Islet of Langerhans (tissue), 1 donor: ENCODE measurements at regions not wholly inside any gene's neighbourhood (a gene's known extent, or its start where the extent isn't known, plus 50 kb on each side); places are given as distances from the start of the nearest gene placed in this dataset.

Experiments used
- FAIRE-seq: peaks from one replicate; lab custom pipeline; 2011; peaks lifted over from hg19 to GRCh38; lab: Jason Lieb, UNC

- FAIRE-seq = no peak
Measured at GRCh38 chr4:152094970-152095700, 334.3 kb upstream of the GATB start.

- FAIRE-seq = no peak
Measured at GRCh38 chr4:152091405-152091804, 330.6 kb upstream of the GATB start.

- no peak for FAIRE-seq
Measured at GRCh38 chr4:152090543-152090942, 329.7 kb upstream of the GATB start.

- no peak for FAIRE-seq
Measured at GRCh38 chr4:152089584-152089983, 328.8 kb upstream of the GATB start.

- FAIRE-seq = no peak
Measured at GRCh38 chr4:152087335-152087734, 326.5 kb upstream of the GATB start.

- no peak for FAIRE-seq
Measured at GRCh38 chr4:152085657-152086056, 324.9 kb upstream of the GATB start.

GRCh38 chr4:152083338-152083737 lies 322.5 kb upstream of the GATB start:
- no peak for FAIRE-seq

- no peak for FAIRE-seq
Measured at GRCh38 chr4:152081024-152081423, 320.2 kb upstream of the GATB start.

- FAIRE-seq = no peak
Measured at GRCh38 chr4:152079543-152080293, 318.9 kb upstream of the GATB start.

GRCh38 chr4:152079079-152079478 lies 318.3 kb upstream of the GATB start:
- FAIRE-seq = no peak

- no peak for FAIRE-seq
Measured at GRCh38 chr4:152077582-152077981, 316.8 kb upstream of the GATB start.

GRCh38 chr4:152075253-152075928 lies 314.6 kb upstream of the GATB start:
- no peak for FAIRE-seq

GRCh38 chr4:152074573-152074972 lies 313.8 kb upstream of the GATB start:
- no peak for FAIRE-seq

GRCh38 chr4:152074088-152074437 lies 313.3 kb upstream of the GATB start:
- no peak for FAIRE-seq

- FAIRE-seq = no peak
Measured at GRCh38 chr4:152073351-152074087, 312.7 kb upstream of the GATB start.

GRCh38 chr4:152072906-152073305 lies 312.1 kb upstream of the GATB start:
- no peak for FAIRE-seq

GRCh38 chr4:152072001-152072485 lies 311.2 kb upstream of the GATB start:
- FAIRE-seq = no peak

- no peak for FAIRE-seq
Measured at GRCh38 chr4:152070854-152071253, 310.0 kb upstream of the GATB start.

- no peak for FAIRE-seq
Measured at GRCh38 chr4:152068866-152069265, 308.1 kb upstream of the GATB start.

- FAIRE-seq = no peak
Measured at GRCh38 chr4:152065545-152065944, 304.7 kb upstream of the GATB start.

GRCh38 chr4:152064753-152065152 lies 303.9 kb upstream of the GATB start:
- peak; percentile 81 for FAIRE-seq

GRCh38 chr4:152064282-152064681 lies 303.5 kb upstream of the GATB start:
- FAIRE-seq = no peak
